ENCODE measurements at regions not wholly inside any gene's neighbourhood (a gene's known extent, or its start where the extent isn't known, plus 50 kb on each side); places are given as distances from the start of the nearest gene placed in this dataset.

- POLR2A ChIA-PET, result no interaction called here
Measured at GRCh38 chr6:119586250-119586882, 236.8 kb upstream of the MAN1A1 start.

DNA sequence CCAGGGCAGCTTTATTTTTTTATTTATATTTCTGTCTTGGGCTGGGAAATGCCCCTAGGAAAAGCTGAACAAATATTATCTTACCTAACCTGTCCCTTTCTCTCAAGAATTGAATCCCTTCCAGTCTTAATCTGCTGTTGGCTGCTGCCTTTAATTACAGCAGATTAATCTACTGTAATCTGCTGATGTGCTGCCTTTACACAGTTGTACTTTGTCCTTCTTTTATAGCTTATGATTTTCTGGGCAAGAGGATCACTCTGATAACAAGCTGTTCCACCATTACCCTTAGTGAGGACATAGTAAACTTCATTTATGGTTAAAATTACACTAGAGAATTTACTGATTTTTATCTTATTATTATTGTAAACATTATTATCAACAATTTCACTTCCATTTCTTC lies 234.5 kb upstream of the MAN1A1 start:
- ChIA-PET POLR2A (interaction anchor here (0.7 kb wide), 1 partner anchor 102 kb away, joined by 3 read pairs; no protein-coding TSS in a partner anchor), CTCF (no interaction called here)
- Mint-ChIP-seq H3K9me3 (no peaks in the 10 kb centered on the region), H3K27me3 (ENCODE audit: low read depth) (no peaks in the 10 kb centered on the region), H3K4me3 (no peak overlapping the region), H3K4me1 (peaks cover 11% of the 10 kb centered on the region), H3K27ac (no peak overlapping the region), H3K36me3 (no peaks in the 10 kb centered on the region)
- no peak for TF ChIP-seq TEAD4 (CRISPR knock-in tag; IDR thresholded peaks at IDR 0.05)
- TF ChIP-seq, protein P1, sequence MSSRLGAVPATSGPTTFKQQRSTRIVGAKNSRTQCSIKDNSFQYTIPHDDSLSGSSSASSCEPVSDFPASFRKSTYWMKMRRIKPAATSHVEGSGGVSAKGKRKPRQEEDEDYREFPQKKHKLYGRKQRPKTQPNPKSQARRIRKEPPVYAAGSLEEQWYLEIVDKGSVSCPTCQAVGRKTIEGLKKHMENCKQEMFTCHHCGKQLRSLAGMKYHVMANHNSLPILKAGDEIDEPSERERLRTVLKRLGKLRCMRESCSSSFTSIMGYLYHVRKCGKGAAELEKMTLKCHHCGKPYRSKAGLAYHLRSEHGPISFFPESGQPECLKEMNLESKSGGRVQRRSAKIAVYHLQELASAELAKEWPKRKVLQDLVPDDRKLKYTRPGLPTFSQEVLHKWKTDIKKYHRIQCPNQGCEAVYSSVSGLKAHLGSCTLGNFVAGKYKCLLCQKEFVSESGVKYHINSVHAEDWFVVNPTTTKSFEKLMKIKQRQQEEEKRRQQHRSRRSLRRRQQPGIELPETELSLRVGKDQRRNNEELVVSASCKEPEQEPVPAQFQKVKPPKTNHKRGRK (CRISPR knock-in tag; IDR thresholded peaks at IDR 0.05; ENCODE audit: borderline replicate concordance), result no peak
- TF ChIP-seq NFE2L1 (CRISPR knock-in tag; IDR thresholded peaks at IDR 0.05), result no peak
- TF ChIP-seq PRRX2 (CRISPR knock-in tag; IDR thresholded peaks at IDR 0.05), result no peak
- TF ChIP-seq ZNF121 (CRISPR knock-in tag; IDR thresholded peaks at IDR 0.05), result no peak
- no peak for DNase-seq (ENCODE audit: low spot score)
- ATAC-seq, result no peak

More at GRCh38 chr6:119586250-119586882, 236.8 kb upstream of the MAN1A1 start:
- Mint-ChIP-seq H3K4me1 (peaks cover 19% of the 10 kb centered on the region), H3K4me3 (no peak overlapping the region), H3K27me3 (ENCODE audit: low read depth) (no peaks in the 10 kb centered on the region), H3K36me3 (no peaks in the 10 kb centered on the region), H3K27ac (peak overlapping the region; percentile 15; the same call in 1 of the 2 replicates), H3K9me3 (no peaks in the 10 kb centered on the region)
- DNase-seq (ENCODE audit: low spot score), result no peak
- CTCF ChIA-PET, result no interaction called here
- ATAC-seq, result no peak
- TF ChIP-seq CREB1 (CRISPR knock-in tag; IDR thresholded peaks at IDR 0.05) (no peak), RELA (CRISPR knock-in tag; IDR thresholded peaks at IDR 0.05; ENCODE audit: borderline replicate concordance) (no peak), SMAD4 (CRISPR knock-in tag; IDR thresholded peaks at IDR 0.05) (no peak), NFYB (CRISPR knock-in tag; conservative IDR thresholded peaks at IDR 0.05; ENCODE audit: low read depth) (no peak), ZNF232 (CRISPR knock-in tag; IDR thresholded peaks at IDR 0.05) (no peak), TCF7 (CRISPR knock-in tag; IDR thresholded peaks at IDR 0.05; ENCODE audit: low read depth) (no peak), STAT6 (CRISPR knock-in tag; conservative IDR thresholded peaks at IDR 0.05; ENCODE audit: low read depth) (no peak), SOX15 (CRISPR knock-in tag; IDR thresholded peaks at IDR 0.05) (no peak), ZNF532 (CRISPR knock-in tag; IDR thresholded peaks at IDR 0.05; ENCODE audit: borderline replicate concordance) (no peak), FOXP1 (CRISPR knock-in tag; IDR thresholded peaks at IDR 0.05; ENCODE audit: borderline replicate concordance) (no peak)
- TF ChIP-seq, protein P2, sequence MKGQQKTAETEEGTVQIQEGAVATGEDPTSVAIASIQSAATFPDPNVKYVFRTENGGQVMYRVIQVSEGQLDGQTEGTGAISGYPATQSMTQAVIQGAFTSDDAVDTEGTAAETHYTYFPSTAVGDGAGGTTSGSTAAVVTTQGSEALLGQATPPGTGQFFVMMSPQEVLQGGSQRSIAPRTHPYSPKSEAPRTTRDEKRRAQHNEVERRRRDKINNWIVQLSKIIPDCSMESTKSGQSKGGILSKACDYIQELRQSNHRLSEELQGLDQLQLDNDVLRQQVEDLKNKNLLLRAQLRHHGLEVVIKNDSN (CRISPR knock-in tag; IDR thresholded peaks at IDR 0.05), result no peak
